GM12878 (cell line): ENCODE measurements at regions not wholly inside any gene's neighbourhood (a gene's known extent, or its start where the extent isn't known, plus 50 kb on each side); places are given as distances from the start of the nearest gene placed in this dataset.

ENCODE experiments used
- ATAC-seq: fragments of 200-7000 bp; cut with Tn5 transposase; 3 replicates; pipeline ENCODE4 v1.9.1; 2020; ENCODE audit warnings: mild to moderate bottlenecking, moderate library complexity
- BruUV-seq: library from RNA; stranded (reverse); fragments of 400-500 nt; replicated peaks from 2 replicates; lab custom pipeline; 2021; lab: Mats Ljungman, UMichigan
- CTCF ChIA-PET: fragments of 300-600 bp; sonication (Branson Sonifier 250); formaldehyde crosslinking; extraction: SDS; loops from one replicate; lab custom pipeline; 2021; ENCODE audit warnings: inconsistent platforms; lab: Yijun Ruan, JAX
- POLR2A ChIA-PET: fragments of 350-600 bp; formaldehyde crosslinking; extraction: SDS; loops from one replicate; lab custom pipeline; 2021; ENCODE audit warnings: inconsistent platforms; lab: Charles Lee
- RAD21 ChIA-PET: fragments of 300-600 bp; sonication (Branson Sonifier 250); formaldehyde crosslinking; loops from one replicate; lab custom pipeline; 2023; ENCODE audit warnings: antibody characterized with exemption; ENCODE audit not compliant: unreplicated experiment; lab: Charles Lee
- SMC1A ChIA-PET: fragments of 300-600 bp; sonication (Branson Sonifier 250); formaldehyde crosslinking; loops from one replicate; lab custom pipeline; 2023; ENCODE audit not compliant: unreplicated experiment, uncharacterized antibody; lab: Charles Lee
- DNase-seq: peaks from one replicate; pipeline ENCODE4 v3.0.0-alpha.2; 2011; ENCODE audit warnings: low read depth, low spot score
- FAIRE-seq: peaks from 3 replicates; lab custom pipeline; 2011; peaks lifted over from hg19 to GRCh38; lab: Jason Lieb, UNC
- H2AFZ ChIP-seq: 2 replicates; pipeline ENCODE4 v1.6.0; 2011; ENCODE audit warnings: low read depth, low read length, control low read depth; ENCODE audit not compliant: control insufficient read depth
- H3K27ac ChIP-seq: 2 replicates; pipeline ENCODE4 v1.5.1; 2011; ENCODE audit warnings: control low read depth; ENCODE audit not compliant: control insufficient read depth, insufficient read depth
- H3K27me3 ChIP-seq, 2 experiments: replicated peaks in 1 of 2; 2 replicates each; pipeline versions ENCODE4 v1.6.0 to v1.6.1; 2011; ENCODE audit warnings: low read length in 1 of 2; ENCODE audit not compliant: control insufficient read depth in 2 of 2, insufficient read depth in 2 of 2
- H3K36me3 ChIP-seq, 2 experiments: 2 replicates each; pipeline ENCODE4 v1.5.1; 2011; ENCODE audit warnings: low read length in 1 of 2; ENCODE audit not compliant: control insufficient read depth in 2 of 2, insufficient read depth in 2 of 2
- H3K4me1 ChIP-seq: 2 replicates; pipeline ENCODE4 v1.6.1; 2011; ENCODE audit warnings: mild to moderate bottlenecking, low read length, moderate library complexity, mixed read lengths; ENCODE audit not compliant: control insufficient read depth, insufficient read depth
- H3K4me2 ChIP-seq: 2 replicates; pipeline ENCODE4 v1.6.0; 2011; ENCODE audit warnings: control low read depth; ENCODE audit not compliant: control insufficient read depth, insufficient read depth
- H3K4me3 ChIP-seq: fragments of 200-600 bp; sonication (generic); 2 replicates; pipeline ENCODE4 v1.5.1; 2016
- H3K79me2 ChIP-seq: 2 replicates; pipeline ENCODE4 v1.6.0; 2011; ENCODE audit warnings: low read length; ENCODE audit not compliant: control insufficient read depth, insufficient read depth
- H3K9ac ChIP-seq: 2 replicates; pipeline ENCODE4 v1.8.0; 2011; ENCODE audit warnings: low read length, control low read depth, mixed read lengths; ENCODE audit not compliant: control insufficient read depth, insufficient read depth
- H3K9me3 ChIP-seq: replicated peaks from 3 replicates; pipeline ENCODE4 v1.5.1; 2011; ENCODE audit warnings: mild to moderate bottlenecking, low read length; ENCODE audit not compliant: control insufficient read depth, insufficient read depth
- H4K20me1 ChIP-seq: 2 replicates; pipeline ENCODE4 v1.6.0; 2011; ENCODE audit not compliant: control insufficient read depth, insufficient read depth
- ATF7 ChIP-seq: fragments of 450-650 bp; IDR thresholded peaks from 2 replicates; pipeline ENCODE4 v1.6.1; 2016; ENCODE audit warnings: low read depth, mild to moderate bottlenecking
- BMI1 ChIP-seq: fragments of 450-650 bp; IDR thresholded peaks from 2 replicates; pipeline ENCODE4 v1.6.1; 2016; ENCODE audit warnings: mild to moderate bottlenecking, moderate library complexity, borderline replicate concordance
- CBX5 ChIP-seq: sonication (generic); IDR thresholded peaks from 2 replicates; pipeline ENCODE4 v1.6.1; 2016; ENCODE audit warnings: low read depth, moderate library complexity, mild to moderate bottlenecking, inconsistent platforms
- CREB1 ChIP-seq: IDR thresholded peaks from 2 replicates; pipeline ENCODE4 v1.6.1; 2012; ENCODE audit warnings: low read depth, mild to moderate bottlenecking, inconsistent platforms
- DPF2 ChIP-seq: fragments of 450-650 bp; IDR thresholded peaks from 2 replicates; pipeline ENCODE4 v1.6.1; 2017; ENCODE audit warnings: mild to moderate bottlenecking
- HDGF ChIP-seq: fragments of 450-650 bp; IDR thresholded peaks from 2 replicates; pipeline ENCODE4 v1.6.1; 2016; ENCODE audit warnings: antibody characterized with exemption
- IKZF1 ChIP-seq: fragments of 450-650 bp; conservative IDR thresholded peaks from 2 replicates; pipeline ENCODE4 v1.6.1; 2017; ENCODE audit warnings: antibody characterized with exemption, mild to moderate bottlenecking
- IKZF2 ChIP-seq, 2 experiments: fragments of 450-650 bp; IDR thresholded peaks; 2 replicates each; pipeline ENCODE4 v1.6.1; 2017; ENCODE audit warnings: mild to moderate bottlenecking in 2 of 2, moderate library complexity in 2 of 2
- JUNB ChIP-seq: IDR thresholded peaks from 2 replicates; pipeline ENCODE4 v1.6.1; 2016; ENCODE audit warnings: antibody characterized with exemption, mild to moderate bottlenecking
- NBN ChIP-seq: fragments of 450-650 bp; IDR thresholded peaks from 2 replicates; pipeline ENCODE4 v1.6.1; 2016
- NFYA ChIP-seq: IDR thresholded peaks from 2 replicates; pipeline ENCODE4 v1.6.1; 2011; ENCODE audit warnings: low read depth, mild to moderate bottlenecking, low read length, improper control_type of control experiment, borderline replicate concordance
- PAX5 ChIP-seq: IDR thresholded peaks from 2 replicates; pipeline ENCODE4 v1.6.1; 2011; ENCODE audit warnings: low read depth, low read length, borderline replicate concordance
- POLR2AphosphoS2 ChIP-seq: IDR thresholded peaks from 2 replicates; pipeline ENCODE4 v1.6.1; 2011; ENCODE audit warnings: low read depth, mild to moderate bottlenecking, low read length, improper control_type of control experiment, moderate library complexity
- RCOR1 ChIP-seq: conservative IDR thresholded peaks from 2 replicates; pipeline ENCODE4 v1.6.1; 2012; ENCODE audit warnings: low read depth, low read length, improper control_type of control experiment
- SP1 ChIP-seq: IDR thresholded peaks from one replicate; pipeline ENCODE4 v1.6.1; 2011; ENCODE audit warnings: low read depth, low read length
- TARDBP ChIP-seq: IDR thresholded peaks from 2 replicates; pipeline ENCODE4 v1.6.1; 2016; ENCODE audit warnings: borderline replicate concordance
- YY1 ChIP-seq: IDR thresholded peaks from 2 replicates; pipeline ENCODE4 v1.6.1; 2011; ENCODE audit warnings: low read depth, mild to moderate bottlenecking, low read length
- ZNF24 ChIP-seq: fragments of 450-650 bp; IDR thresholded peaks from 2 replicates; pipeline ENCODE4 v1.6.1; 2017; ENCODE audit warnings: antibody characterized with exemption, mild to moderate bottlenecking
- WGBS: methylation state at CpG from one replicate; pipeline ENCODE4 v1.1.6; 2016; ENCODE audit warnings: low lambda C conversion rate; ENCODE audit not compliant: insufficient replicate concordance, insufficient coverage; ENCODE audit errors: missing lambda C conversion rate; 5-methylcytosine and 5-hydroxymethylcytosine counted together
- in situ Hi-C: fragments of 300-500 bp; cut with MboI; formaldehyde crosslinking; loops from 9 replicates; pipeline ENCODE4 v1.14.3; 2018; ENCODE audit warnings: mixed read lengths
- intact Hi-C: fragments of 100-400 bp; cut with micrococcal nuclease; formaldehyde crosslinking; loops from one replicate; pipeline ENCODE4 v1.14.2; 2022; ENCODE audit not compliant: unreplicated experiment
- TF ChIP-seq, protein P1 (sequence below): IDR thresholded peaks from 2 replicates; pipeline ENCODE4 v1.6.1; 2011; ENCODE audit warnings: borderline replicate concordance, low read depth, mild to moderate bottlenecking, moderate library complexity, low read length; ENCODE audit not compliant: insufficient read depth, poor library complexity, severe bottlenecking
- TF ChIP-seq, protein P2 (sequence below): IDR thresholded peaks from 2 replicates; pipeline ENCODE4 v1.6.1; 2011; ENCODE audit warnings: low read depth, mild to moderate bottlenecking, low read length, moderate library complexity, borderline replicate concordance; ENCODE audit errors: extremely low read depth
- TF ChIP-seq, protein P3 (sequence below): IDR thresholded peaks from 2 replicates; pipeline ENCODE4 v1.6.1; 2011; ENCODE audit warnings: mild to moderate bottlenecking, low read depth, low read length, moderate library complexity; ENCODE audit not compliant: insufficient replicate concordance

DNA sequence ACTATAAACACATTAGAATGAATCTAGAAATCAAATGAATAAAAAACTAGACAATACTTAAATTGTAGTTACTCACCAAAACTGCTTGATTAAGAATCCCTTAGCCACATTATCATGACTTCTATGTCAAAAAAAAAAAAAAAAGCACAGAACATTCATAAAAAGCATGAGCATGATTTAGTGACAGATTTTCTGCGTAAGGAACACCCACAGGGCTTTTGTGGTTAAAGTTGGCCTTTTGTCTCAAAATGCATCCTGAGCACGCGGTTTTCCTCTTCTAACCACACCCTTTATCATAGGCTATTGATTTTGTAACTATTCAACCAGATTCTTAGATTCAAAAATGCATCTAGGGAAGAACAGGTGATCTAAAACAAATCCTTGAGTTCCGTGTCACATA, 334.0 kb upstream of the NR2F2 start (continued):
- no peak for TF ChIP-seq POLR2AphosphoS2
- TF ChIP-seq, all 136 proteins: peak for 7

DNA sequence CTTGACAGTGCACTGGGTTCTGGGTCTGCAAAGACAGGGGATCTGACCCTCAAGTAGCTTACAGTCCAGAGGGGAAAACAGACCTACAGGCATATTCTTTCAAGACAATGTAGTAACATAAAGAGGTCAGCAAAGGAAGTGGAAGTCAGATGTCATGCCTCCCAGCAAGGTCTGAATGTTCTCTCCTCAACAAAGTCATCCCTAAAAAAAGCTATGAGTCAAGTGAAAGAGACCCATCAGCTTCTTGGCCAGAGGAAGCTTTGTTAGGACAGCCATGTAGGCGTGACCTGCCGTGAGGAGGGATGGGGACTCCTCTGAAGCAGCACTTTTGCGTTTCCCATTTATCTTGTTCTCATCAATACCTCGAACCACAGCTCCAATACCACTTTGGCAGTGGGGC, 331.6 kb upstream of the NR2F2 start:
- H3K9ac ChIP-seq: no peak overlapping the region
- H3K27me3 ChIP-seq: no peaks in the 10 kb centered on the region
- CTCF ChIA-PET: interaction anchor here (1.1 kb wide), 1 partner anchor 25 kb away, joined by 3 read pairs; no protein-coding TSS in a partner anchor
- POLR2A ChIA-PET: interaction anchor here (0.5 to 0.7 kb wide), 2 partner anchors 11 to 25 kb away, joined by 3 to 4 read pairs; no protein-coding TSS in a partner anchor
- H3K27ac ChIP-seq: no peak overlapping the region
- TF ChIP-seq, protein P1, sequence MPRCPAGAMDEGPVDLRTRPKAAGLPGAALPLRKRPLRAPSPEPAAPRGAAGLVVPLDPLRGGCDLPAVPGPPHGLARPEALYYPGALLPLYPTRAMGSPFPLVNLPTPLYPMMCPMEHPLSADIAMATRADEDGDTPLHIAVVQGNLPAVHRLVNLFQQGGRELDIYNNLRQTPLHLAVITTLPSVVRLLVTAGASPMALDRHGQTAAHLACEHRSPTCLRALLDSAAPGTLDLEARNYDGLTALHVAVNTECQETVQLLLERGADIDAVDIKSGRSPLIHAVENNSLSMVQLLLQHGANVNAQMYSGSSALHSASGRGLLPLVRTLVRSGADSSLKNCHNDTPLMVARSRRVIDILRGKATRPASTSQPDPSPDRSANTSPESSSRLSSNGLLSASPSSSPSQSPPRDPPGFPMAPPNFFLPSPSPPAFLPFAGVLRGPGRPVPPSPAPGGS: no peak
- TF ChIP-seq JUNB (no peak), CREB1 (no peak), CBX5 (no peak), DPF2 (no peak), IKZF2 (IDR thresholded peaks at IDR 0.05) (no peak), HDGF (no peak), PAX5 (no peak), YY1 (no peak), NFYA (no peak), SP1 (no peak), BMI1 (no peak), TARDBP (no peak), RCOR1 (no peak), ATF7 (no peak), IKZF1 (no peak), NBN (no peak), ZNF24 (no peak)
- TF ChIP-seq, protein P2, sequence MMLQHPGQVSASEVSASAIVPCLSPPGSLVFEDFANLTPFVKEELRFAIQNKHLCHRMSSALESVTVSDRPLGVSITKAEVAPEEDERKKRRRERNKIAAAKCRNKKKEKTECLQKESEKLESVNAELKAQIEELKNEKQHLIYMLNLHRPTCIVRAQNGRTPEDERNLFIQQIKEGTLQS: no peak
- TF ChIP-seq, protein P3, sequence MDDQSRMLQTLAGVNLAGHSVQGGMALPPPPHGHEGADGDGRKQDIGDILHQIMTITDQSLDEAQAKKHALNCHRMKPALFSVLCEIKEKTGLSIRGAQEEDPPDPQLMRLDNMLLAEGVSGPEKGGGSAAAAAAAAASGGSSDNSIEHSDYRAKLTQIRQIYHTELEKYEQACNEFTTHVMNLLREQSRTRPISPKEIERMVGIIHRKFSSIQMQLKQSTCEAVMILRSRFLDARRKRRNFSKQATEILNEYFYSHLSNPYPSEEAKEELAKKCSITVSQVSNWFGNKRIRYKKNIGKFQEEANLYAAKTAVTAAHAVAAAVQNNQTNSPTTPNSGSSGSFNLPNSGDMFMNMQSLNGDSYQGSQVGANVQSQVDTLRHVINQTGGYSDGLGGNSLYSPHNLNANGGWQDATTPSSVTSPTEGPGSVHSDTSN: no peak
- no peaks in the 10 kb centered on the region for H4K20me1 ChIP-seq
- no peak overlapping the region for H2AFZ ChIP-seq
- FAIRE-seq (no peak), DNase-seq (no peak), ATAC-seq (no peak)
- RAD21 ChIA-PET: interaction anchor here (0.5 kb wide), 1 partner anchor 237 kb away, joined by 4 read pairs; no protein-coding TSS in a partner anchor
- in situ Hi-C loops (no loop called here), intact Hi-C loops (no loop called here)
- H3K4me2 ChIP-seq: no peak overlapping the region
- no peaks in the 10 kb centered on the region for H3K36me3 ChIP-seq
- no peaks in the 10 kb centered on the region for H3K79me2 ChIP-seq
- SMC1A ChIA-PET: interaction anchor here (0.6 to 1.4 kb wide), 3 partner anchors 25 to 327 kb away, joined by 3 to 7 read pairs (median 5); no protein-coding TSS in a partner anchor
- H3K4me1 ChIP-seq: no peaks in the 10 kb centered on the region
- H3K9me3 ChIP-seq: no peaks in the 10 kb centered on the region; the same call in 2 of the 3 replicates
- H3K4me3 ChIP-seq: no peak overlapping the region
- WGBS: 38% methylated on average over 4 of the region's 4 CpGs
- BruUV-seq: no TSS peak
